HG03520 (cell line): ENCODE measurements at regions not wholly inside any gene's neighbourhood (a gene's known extent, or its start where the extent isn't known, plus 50 kb on each side); places are given as distances from the start of the nearest gene placed in this dataset.

Experiments
- ATAC-seq: cut with Tn5 transposase; IDR thresholded peaks from one replicate; pipeline ENCODE4 v1.9.1; 2021; ENCODE audit warnings: mild to moderate bottlenecking, moderate library complexity; ENCODE audit not compliant: unreplicated experiment

DNA sequence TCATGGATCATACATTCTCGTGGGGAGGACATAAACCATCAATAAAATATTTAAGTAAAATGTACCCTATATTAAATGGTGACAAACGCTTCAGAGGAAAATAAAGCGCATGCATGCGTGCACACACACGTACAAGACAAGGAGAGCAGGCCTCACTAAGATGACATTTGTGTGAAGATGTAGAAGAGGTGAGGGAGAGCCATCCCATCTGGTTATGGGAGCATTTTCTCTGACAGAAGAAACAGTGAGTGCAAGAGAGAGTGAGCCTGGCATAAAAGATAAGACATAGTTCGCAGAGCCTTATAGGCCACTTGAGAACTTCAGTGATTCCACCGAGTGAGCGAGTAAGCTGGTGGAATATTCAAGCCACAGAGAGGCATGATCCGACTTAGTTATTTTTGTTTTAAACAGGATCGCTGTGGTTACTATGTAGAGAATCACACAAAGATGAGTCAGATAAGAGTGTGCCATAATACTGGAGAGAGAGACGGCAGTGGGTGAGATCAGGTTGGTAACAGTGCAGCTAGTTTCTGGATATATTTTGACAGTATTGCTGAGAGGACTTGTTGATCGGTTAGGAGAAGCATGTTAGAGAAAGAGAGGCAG, 624.2 kb downstream of the PLPP3 start:
- no peak for ATAC-seq

DNA sequence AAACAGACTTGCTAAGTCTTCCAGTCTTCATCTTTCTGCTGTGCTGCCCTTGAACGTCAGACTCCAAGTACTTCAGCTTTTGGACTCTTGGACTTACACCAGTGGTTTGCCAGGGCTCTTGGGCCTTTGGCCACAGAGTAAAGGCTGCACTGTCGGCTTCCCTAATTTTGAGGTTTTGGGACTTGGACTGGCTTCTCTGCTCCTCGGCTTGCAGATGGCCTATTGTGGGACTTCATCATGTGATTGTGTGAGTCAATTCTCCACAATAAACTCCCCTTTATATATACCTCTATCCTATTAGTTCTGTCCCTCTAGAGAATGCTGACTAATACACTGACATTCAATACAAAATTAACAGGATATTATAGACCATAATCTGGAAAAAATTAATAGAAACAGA, 628.1 kb downstream of the PLPP3 start:
- no peak for ATAC-seq

DNA sequence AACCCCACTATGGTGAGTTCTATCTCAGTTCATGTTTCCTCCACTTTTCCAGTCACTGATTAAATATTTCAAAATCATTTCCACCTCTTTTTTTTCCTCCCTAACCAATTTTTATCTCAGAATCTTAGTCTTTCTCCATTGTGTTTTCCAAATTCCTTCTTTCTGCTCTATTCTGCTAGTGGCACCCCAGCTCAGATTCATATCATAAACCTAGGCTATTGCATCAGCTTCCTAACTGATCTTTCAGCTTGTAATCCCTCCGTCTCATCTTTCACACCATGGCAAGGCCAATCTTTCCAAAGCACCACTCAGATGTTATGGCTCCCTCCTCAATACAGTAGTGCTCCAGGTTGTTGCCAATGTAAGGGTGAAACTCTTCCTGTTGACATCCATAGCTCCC, 631.9 kb downstream of the PLPP3 start:
- ATAC-seq, result no peak

- ATAC-seq, result no peak
These were observed 635.5 kb downstream of the PLPP3 start for GRCh38 chr1:55943721-55944435.

DNA sequence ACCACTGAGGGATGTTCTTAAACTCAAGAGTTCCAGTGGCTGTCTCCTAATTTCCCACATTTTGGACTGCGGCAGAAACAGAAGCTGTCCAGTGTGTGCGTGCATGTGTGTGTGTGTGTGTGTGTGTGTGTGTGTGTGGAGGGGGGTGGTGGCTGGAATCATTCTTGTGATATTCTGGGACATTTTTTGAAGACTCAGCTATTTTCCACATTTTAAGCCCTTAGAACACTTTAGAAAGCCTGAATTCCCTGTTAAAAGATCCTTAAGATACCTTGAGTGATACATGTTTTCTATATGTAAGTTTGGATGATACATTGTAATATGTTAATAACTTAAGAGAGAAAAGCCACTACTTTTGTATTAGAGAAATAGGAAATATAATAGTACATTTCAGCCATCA, 636.4 kb downstream of the PLPP3 start:
- no peak for ATAC-seq

DNA sequence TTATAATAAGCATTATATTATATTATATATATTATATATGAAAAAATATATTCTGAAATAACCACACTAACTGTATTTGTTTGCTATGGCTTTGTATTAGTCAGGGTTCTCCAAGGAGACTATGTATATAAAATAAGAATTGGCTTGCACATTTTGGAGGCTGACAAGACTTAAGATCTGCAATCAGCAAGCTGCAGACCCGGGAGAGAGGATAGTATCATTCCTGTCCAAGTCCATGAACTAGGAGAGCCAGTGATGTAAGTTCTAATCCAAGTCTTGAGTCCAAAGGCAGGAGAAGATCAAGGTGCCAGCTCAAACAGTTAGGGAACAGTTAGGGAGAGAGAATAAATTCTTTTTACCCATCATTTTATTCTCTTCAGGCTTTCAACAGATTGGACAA, 639.5 kb downstream of the PLPP3 start:
- no peak for ATAC-seq

DNA sequence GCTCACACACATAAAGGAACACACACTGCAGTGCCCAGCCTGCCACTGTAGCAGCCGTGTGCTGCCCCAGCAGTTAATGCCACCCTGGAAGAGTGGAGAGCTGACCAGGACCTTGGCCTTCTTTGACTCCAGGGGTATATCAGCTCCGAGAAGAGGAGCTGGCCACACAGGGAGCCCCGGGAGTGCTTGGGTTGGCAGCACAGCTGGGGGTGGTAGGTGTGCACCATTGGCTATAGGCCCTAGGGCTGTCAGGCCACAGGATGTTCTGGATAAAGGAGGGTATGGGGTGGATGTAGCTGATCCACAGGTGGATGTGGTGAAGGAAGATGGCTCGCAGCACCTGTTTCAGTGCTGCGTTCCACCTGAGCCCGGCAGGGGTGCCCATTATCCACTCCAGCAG, 640.5 kb downstream of the PLPP3 start:
- no peak for ATAC-seq

GRCh38 chr1:55938376-55938850, 641.0 kb downstream of the PLPP3 start:
- ATAC-seq, result no peak

GRCh38 chr1:55937840-55938375, 641.5 kb downstream of the PLPP3 start:
- ATAC-seq, result no peak

DNA sequence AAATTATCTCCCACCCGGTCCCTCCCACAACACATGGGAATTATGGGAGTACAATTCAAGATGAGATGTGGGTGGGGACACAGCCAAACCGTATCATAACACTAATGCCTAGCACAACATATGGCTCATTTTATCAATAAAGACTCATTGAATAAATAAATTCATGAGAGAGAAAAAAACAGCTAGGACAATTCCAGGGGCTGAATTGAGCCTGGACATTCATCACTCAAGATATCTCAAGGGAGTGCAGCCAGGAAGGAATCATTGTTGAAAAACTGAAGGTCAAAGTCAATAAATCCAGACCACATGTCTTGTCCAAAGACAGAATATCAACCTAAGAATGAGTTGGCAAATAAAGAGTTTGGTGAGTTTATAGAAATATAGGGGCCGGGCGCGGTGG, 644.1 kb downstream of the PLPP3 start:
- ATAC-seq, result no peak

DNA sequence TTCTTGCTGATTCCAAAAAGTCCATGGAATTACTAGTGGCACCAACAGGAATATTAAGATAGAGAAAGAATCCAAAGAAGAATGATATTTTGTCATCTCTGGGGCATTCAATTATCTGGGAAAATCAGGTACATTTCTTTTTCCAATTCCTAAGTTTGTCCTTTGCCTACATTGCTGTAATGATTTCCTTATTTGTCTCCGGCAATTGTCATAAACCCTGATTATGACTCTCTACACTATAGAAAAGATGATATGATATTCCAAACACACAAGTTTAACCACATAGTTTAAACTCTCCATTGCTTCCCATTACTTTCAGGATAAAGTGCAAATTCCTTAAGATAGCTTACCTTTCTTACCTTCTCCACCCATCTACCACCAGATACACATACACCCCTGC, 647.0 kb downstream of the PLPP3 start:
- ATAC-seq, result no peak

- no peak for ATAC-seq
These were observed 648.1 kb downstream of the PLPP3 start for GRCh38 chr1:55931081-55931940.

GRCh38 chr1:55929652-55930051, 649.7 kb downstream of the PLPP3 start:
- no peak for ATAC-seq

DNA sequence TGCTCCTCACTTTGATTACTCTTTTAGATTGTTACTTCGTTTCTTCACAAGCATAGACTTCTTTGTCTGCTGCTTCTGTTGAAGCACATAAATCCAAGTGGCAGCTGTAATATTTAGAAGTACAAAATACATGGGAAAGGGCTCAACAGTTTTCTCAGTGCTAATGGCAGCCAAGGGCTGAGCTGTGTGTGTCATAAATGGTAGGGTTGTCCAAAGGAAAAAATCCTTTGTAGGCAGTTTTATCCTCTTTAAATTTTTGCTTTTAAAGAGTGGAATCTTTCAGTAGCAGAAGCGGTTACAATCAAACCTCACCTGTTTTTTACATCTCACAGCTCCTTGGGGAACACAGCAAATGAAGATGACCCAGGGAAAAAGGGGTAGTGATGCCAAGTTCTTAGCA, 650.8 kb downstream of the PLPP3 start:
- ATAC-seq, result no peak

- ATAC-seq, result no peak
These were observed 651.6 kb downstream of the PLPP3 start for GRCh38 chr1:55927702-55928290.

DNA sequence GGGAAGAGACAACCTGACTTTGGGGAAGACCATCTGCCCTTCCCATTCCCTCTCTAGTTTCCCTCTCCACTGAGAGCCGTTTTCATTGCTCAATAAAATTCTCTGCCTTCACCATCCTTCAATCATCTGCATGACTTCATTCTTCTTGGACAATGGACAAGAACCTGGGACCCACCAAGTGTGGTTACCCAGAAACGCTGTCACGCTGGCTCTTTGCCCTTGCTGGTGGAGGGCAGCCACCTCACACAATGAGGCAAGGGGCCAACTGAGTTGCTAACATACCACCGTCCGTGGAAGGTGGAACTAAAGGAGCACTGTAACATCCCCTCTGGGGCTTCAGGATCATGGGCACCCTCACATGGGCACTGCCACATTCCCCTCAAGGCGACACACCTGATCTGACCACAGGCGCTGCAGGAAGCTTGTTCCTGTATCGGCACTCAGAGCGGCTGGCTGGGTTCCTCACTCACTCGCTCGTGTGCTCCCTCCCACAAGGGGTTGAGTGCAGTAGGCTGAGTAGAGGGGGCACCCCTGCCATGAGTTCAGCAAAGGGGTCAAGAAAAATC, 652.4 kb downstream of the PLPP3 start:
- ATAC-seq, result no peak

- no peak for ATAC-seq
These were observed 662.5 kb downstream of the PLPP3 start for GRCh38 chr1:55916907-55917306.

DNA sequence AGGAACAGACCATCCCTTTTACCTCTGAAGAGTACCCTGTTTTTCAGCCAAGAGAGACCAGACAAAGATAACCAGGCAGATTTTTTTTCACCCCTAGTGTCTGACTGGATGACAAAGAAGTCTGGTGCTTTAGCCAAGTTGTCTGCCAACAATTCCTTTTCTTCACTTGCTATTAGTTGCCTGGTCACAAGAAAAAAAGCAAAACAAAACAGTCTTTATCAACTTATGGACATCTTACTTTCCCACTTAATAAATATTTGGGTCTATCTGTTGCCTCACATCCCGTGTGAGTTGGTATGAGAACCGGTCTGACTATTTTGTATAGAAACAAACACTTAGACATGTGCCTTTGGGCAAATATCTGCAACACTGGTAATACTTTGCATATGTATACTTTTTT, 662.9 kb downstream of the PLPP3 start:
- no peak for ATAC-seq

DNA sequence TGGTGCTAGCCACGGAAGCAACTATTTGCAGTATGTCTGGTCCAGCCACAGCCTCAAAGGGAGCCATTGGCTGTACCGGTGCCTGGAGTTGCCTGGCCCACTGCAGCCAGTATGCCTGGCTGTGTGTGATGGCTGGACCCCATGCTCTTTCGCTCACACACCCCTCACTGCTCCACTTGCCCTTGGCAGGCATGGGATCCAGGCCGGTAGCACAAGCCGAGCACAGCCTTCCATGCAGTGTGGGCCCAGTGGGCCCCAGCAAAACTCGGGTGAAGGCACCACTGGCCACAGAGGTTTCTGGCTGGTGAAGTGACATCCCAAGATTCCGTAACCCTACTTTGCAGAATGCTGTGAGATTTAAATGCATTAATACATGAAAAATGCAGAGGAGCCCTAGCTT, 665.8 kb downstream of the PLPP3 start:
- no peak for ATAC-seq

DNA sequence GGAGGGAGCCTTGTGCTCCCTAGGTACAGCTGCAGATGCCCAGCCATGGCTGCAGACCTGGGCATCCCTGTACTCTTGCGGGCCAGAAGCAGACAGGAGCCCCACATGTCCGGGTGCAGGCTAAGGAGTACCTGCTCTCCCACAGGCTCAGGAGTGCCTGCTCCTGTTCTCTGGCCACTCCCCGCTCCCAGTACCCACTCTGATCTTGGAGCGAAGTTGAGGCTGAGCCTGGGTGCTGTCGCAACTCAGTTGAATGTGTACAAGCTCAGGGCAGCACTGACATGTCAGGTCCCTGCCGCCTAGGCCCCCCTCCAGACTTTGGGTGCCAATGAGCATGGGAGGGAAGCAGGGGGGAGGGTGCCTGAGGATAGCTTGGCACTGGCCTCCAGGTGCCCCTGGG, 666.9 kb downstream of the PLPP3 start:
- no peak for ATAC-seq

DNA sequence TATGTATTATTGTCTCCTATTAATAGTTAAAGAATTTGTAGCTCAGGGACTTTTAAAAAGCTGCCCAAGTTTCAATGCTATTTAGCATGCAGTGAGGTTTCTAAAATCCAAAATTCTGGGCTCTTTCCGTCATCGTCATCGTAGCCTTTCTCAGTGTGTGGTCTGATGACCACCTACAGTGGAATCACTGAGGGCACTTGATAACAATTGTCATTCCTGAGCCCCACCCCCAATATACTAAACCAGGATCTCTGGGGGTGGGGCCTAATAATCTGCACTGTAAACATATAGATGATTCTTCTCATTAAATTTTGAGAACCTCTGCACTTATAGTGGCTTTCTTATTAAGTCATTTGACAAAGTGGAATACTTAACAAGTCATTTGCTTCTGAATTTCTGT, 674.8 kb downstream of the PLPP3 start:
- no peak for ATAC-seq
